Nephron (organoid): ENCODE measurements at regions not wholly inside any gene's neighbourhood (a gene's known extent, or its start where the extent isn't known, plus 50 kb on each side); places are given as distances from the start of the nearest gene placed in this dataset.

Experiments used
- H3K27ac Mint-ChIP-seq, 3 experiments: 2 replicates each; pipeline ENCODE4 v1.8.0; 2020; ENCODE audit warnings: mixed read lengths in 3 of 3, mild to moderate bottlenecking in 2 of 3, moderate library complexity in 1 of 3
- H3K27me3 Mint-ChIP-seq: 2 replicates; pipeline ENCODE4 v1.8.0; 2021; ENCODE audit warnings: low read depth, mild to moderate bottlenecking, moderate library complexity, mixed read lengths
- H3K36me3 Mint-ChIP-seq: 2 replicates; pipeline ENCODE4 v1.8.0; 2020; ENCODE audit warnings: low read depth, mixed read lengths
- H3K4me1 Mint-ChIP-seq: 2 replicates; pipeline ENCODE4 v1.8.0; 2020; ENCODE audit warnings: mixed read lengths
- H3K4me3 Mint-ChIP-seq, 3 experiments: 2 replicates each; pipeline ENCODE4 v1.8.0; 2020; ENCODE audit warnings: mild to moderate bottlenecking in 3 of 3, mixed read lengths in 3 of 3, moderate library complexity in 2 of 3
- H3K9me3 Mint-ChIP-seq: 2 replicates; pipeline ENCODE4 v1.8.0; 2020; ENCODE audit warnings: mixed read lengths
- CTCF ChIP-seq, 3 experiments: fragments of 200-600 bp; sonication (generic); IDR thresholded peaks; one replicate each; pipeline ENCODE4 v1.5.0; 2021; ENCODE audit warnings: antibody characterized with exemption in 3 of 3; ENCODE audit not compliant: unreplicated experiment in 3 of 3

GRCh38 chr1:4215391-4215790, 315.3 kb upstream of the C1orf174 start:
- H3K27ac Mint-ChIP-seq: no peak overlapping the region
- H3K4me3 Mint-ChIP-seq: no peak overlapping the region
- H3K36me3 Mint-ChIP-seq: no peaks in the 10 kb centered on the region
- peaks cover 6% of the 10 kb centered on the region for H3K4me1 Mint-ChIP-seq
- H3K27me3 Mint-ChIP-seq: peaks cover 22% of the 10 kb centered on the region
- TF ChIP-seq CTCF (IDR thresholded peaks at IDR 0.05; ENCODE audit: unreplicated experiment in 3 of 3): no peak
- no peaks in the 10 kb centered on the region for H3K9me3 Mint-ChIP-seq

DNA sequence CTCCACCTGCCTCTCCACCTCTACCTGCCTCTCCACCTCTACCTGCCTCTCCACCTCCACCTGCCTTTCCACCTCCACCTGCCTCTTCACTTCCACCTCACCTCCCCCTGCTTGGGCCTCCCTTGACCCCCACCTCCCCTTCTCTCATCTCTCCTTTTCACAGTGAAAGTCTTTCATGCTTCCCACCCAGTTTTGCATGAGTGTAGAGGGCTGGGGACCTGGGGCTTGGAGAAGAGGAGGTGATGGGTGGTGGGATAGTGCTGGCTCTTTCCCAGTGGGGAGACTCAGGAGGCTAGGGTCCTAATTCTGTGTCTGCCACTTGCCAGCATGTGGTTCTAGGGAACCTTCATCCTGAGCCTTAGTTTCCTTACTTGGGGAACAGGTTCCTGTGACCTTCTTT, 316.2 kb upstream of the C1orf174 start:
- Mint-ChIP-seq H3K27ac (no peak overlapping the region), H3K9me3 (no peaks in the 10 kb centered on the region)

DNA sequence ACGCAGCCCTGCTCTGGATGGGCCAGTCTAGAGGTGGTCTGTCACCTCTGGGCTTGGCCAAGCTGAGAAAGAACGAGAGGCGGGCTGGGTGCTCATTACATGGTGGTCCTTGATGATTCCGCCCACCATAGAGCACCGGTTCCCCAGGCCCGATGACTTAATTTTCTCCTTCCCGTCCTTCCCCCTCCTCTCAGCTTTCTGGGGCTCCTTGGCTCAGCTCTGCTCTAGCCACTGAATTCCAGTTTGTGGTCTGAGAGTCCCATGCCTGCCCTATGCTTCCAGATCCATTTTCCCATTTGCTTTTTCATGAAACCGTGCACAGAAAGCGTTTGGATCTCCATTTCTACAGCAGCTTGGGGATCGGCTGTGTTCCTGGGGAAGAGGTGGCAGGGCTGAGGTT, 318.5 kb upstream of the C1orf174 start:
- H3K27ac Mint-ChIP-seq: no peak overlapping the region
- H3K4me1 Mint-ChIP-seq: no peaks in the 10 kb centered on the region
- H3K27me3 Mint-ChIP-seq: peaks cover 20% of the 10 kb centered on the region
- H3K4me3 Mint-ChIP-seq: no peak overlapping the region
- H3K9me3 Mint-ChIP-seq: no peaks in the 10 kb centered on the region
- H3K36me3 Mint-ChIP-seq: no peaks in the 10 kb centered on the region
- TF ChIP-seq CTCF (IDR thresholded peaks at IDR 0.05; ENCODE audit: unreplicated experiment in 3 of 3): no peak

More for the DNA sequence above, 316.2 kb upstream of the C1orf174 start:
- Mint-ChIP-seq H3K27me3 (peaks cover 22% of the 10 kb centered on the region), H3K4me3 (no peak overlapping the region), H3K36me3 (no peaks in the 10 kb centered on the region), H3K4me1 (peaks cover 6% of the 10 kb centered on the region)
- no peak for TF ChIP-seq CTCF (IDR thresholded peaks at IDR 0.05; ENCODE audit: unreplicated experiment in 3 of 3)

DNA sequence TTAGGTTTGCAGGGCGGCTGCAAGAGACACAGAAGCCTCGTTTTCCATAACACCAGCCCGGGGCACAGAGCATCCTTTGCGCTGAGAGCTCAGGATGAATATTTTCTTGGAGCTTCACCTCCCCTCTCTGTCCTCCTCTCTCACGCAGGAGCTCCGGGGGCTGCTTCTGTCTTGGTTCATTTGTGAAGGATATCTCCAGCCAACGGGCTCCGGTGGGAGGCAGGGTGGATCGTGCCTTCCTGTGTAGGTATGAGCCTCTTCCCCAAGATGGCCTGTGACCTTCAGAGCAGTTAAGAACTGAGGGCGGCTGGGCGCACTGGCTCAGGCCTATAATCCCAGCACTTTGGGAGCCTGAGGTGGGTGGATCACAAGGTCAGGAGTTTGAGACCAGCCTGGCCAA, 319.0 kb upstream of the C1orf174 start:
- Mint-ChIP-seq H3K36me3 (no peaks in the 10 kb centered on the region), H3K27ac (no peak overlapping the region), H3K9me3 (no peaks in the 10 kb centered on the region), H3K4me3 (no peak overlapping the region), H3K27me3 (peaks cover 20% of the 10 kb centered on the region), H3K4me1 (no peaks in the 10 kb centered on the region)
- no peak for TF ChIP-seq CTCF (IDR thresholded peaks at IDR 0.05; ENCODE audit: unreplicated experiment in 3 of 3)

DNA sequence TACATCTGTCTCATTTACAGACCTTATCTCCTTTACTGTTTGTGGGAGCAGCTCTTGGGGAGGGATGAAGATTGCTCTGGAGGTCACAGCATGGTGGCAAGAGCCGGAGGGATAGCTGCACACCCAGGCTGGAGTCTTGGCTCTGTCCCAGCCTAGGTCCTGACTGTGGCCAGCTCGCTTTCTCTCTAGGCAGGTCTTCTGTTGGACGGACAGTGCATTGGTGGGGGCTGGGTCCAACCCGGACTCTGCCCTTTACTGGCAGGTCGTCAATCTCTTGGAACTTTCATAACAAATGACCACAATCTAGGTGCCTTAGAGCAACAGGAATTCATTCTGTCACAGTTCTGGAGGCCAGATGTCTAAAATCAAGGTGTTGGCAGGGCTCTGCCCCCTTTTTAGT, 319.8 kb upstream of the C1orf174 start:
- TF ChIP-seq CTCF (IDR thresholded peaks at IDR 0.05; ENCODE audit: unreplicated experiment in 3 of 3): no peak
- Mint-ChIP-seq H3K36me3 (no peaks in the 10 kb centered on the region), H3K9me3 (no peaks in the 10 kb centered on the region), H3K27ac (no peak overlapping the region), H3K4me1 (no peaks in the 10 kb centered on the region), H3K27me3 (peaks cover 15% of the 10 kb centered on the region), H3K4me3 (no peak overlapping the region)

- H3K4me3 Mint-ChIP-seq: no peak overlapping the region
- no peak for TF ChIP-seq CTCF (IDR thresholded peaks at IDR 0.05; ENCODE audit: unreplicated experiment in 3 of 3)
- peaks cover 17% of the 10 kb centered on the region for H3K27me3 Mint-ChIP-seq
- no peaks in the 10 kb centered on the region for H3K9me3 Mint-ChIP-seq
- no peaks in the 10 kb centered on the region for H3K4me1 Mint-ChIP-seq
- no peaks in the 10 kb centered on the region for H3K36me3 Mint-ChIP-seq
- H3K27ac Mint-ChIP-seq: no peak overlapping the region
Measured at GRCh38 chr1:4220362-4220761, 320.3 kb upstream of the C1orf174 start.
